ENCODE measurements at regions not wholly inside any gene's neighbourhood (a gene's known extent, or its start where the extent isn't known, plus 50 kb on each side); places are given as distances from the start of the nearest gene placed in this dataset.
A peak's percentile ranks its signal among the peaks of the same experiment; 100 is the strongest.

DNA sequence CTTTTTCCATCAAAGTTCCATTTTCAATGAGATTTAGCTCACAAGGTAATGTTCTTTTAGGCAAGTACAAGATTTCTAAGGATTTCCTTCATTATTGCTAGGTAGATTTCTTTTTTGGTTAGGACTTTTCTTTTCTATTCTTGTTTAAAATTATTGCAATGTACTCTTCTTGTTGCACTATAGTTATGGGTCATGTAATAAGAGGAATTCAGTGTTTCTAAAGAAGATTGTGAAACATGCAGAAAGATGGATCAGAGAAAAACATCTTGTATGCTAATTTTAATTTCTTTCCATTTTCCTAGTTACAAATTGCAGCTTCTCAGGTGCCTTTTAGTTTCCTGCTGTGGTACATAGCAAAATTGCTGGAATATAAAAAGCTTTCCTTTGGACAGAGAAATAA is 56.1 kb downstream of the BTG1 start:
- no peak for DNase-seq

DNA sequence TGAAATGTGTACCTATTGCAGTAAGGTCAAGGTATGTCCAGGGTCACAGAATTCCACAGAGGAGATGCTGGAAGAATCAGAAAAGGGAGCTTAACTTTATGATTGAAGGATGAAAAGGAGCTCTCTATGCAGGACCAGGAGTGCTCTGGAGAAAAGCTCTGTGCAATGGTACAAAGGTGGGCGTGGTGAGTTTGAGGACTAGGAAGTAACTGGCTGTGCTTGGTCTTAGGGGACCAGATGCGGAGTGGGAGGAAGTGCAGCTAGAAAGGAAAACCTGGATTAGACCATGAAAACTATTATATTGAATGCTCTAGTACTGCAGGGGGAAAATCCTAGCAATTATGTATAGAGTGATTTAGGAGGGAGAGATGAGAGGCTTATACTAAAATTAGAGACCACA is 56.8 kb downstream of the BTG1 start:
- no peak for DNase-seq

GRCh38 chr12:92085736-92086040 is 60.0 kb downstream of the BTG1 start:
- no peak for DNase-seq

- DNase-seq: no peak
These were observed 60.5 kb downstream of the BTG1 start for GRCh38 chr12:92085040-92085735.

DNA sequence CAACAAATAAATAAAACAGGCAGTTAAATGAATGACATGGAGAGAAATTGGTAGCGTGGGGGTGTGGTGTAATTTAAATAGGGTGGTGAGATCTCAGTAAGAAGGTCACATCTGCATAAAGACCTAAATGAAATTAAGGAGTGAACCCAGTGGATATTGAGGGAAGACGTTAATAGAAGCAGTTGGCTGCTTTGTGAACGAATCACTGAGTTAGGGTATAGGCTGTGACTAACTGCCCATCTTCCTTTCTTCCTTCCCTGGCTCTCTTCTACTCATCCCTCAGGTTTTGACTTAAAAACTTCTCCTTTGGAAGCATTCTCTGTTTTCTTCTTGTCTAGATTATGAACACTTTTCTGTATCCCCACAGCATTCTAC is 64.7 kb downstream of the BTG1 start:
- DNase-seq: no peak

GRCh38 chr12:92079054-92079385 is 66.6 kb downstream of the BTG1 start:
- no peak for DNase-seq

DNA sequence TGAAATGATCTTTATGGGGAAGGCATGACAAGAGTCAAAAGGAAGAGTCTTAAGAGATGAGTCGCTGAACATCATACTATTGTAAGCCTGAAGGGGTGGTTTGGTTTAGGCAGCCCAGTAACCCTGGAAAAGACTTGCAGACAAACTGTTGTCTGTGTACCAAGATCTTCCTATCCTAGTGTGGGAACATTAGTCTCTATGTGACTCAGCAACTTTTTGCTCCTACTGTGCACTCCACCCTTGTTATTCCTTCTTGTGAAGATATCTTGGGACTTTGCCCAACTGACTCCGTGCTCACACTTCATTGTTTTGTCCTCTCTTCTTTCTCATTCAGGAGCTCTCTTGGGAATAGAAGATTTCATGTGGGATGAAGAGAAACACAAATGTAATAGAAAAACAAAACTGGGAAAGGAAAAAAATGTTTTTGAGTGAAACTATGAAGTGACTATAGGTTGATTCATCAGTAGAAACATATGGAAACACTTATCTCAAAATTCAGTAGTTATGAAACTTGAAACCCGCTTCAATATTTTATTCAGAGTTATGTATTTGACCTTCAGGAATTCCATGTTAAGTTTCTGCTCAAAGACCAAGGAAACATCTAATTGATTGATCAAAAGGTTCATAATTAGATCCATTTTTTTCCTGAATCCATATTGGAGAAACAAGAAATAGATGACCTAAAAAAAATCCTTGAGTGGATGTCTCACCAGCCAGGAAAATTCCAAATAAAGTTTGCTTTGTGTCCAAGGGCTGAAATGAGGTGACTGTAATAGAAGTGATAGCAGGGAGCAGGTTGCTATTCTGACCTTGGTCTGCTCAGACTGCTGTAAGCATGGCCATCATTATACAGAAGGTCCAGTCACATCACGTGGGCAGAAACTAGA is 67.2 kb downstream of the BTG1 start:
- no peak for DNase-seq

DNA sequence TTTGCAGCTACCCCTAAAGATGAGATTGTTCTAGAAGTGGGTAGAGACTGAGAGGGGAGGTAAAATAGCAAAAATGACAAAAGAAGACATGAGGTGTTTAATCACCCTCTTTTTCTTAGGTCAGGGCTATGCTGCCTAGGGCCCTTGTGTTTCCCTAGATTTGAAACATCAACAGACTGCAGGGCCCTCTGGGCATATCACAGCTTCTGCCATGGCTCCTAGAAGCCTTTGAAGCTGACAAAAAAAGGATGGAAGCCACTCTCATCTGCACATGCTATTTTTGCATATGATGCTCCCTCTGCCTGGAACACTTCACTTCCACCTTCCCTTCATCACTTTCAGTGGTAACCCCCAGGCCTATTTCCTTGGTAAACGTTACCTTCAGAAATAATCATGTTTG is 68.1 kb downstream of the BTG1 start:
- no peak for DNase-seq

DNA sequence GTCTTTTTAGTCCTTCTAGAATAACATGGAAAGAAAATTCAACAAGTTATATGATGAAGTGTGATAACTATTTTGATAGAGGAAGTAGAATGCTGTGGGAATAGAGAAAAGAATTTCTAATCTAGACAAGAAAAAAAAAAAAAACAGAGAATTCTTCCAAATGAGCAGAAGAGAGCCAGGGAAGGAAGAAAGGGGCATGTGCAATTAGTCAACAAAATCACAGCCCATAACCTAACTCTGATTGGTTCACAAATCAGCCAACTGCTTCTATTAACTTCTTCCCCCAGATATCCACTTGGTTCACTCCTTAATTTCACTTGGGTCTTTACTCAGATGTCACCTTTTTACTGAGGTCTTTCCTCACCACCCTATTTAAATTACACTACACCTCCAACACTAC is 69.5 kb downstream of the BTG1 start:
- DNase-seq: no peak

DNA sequence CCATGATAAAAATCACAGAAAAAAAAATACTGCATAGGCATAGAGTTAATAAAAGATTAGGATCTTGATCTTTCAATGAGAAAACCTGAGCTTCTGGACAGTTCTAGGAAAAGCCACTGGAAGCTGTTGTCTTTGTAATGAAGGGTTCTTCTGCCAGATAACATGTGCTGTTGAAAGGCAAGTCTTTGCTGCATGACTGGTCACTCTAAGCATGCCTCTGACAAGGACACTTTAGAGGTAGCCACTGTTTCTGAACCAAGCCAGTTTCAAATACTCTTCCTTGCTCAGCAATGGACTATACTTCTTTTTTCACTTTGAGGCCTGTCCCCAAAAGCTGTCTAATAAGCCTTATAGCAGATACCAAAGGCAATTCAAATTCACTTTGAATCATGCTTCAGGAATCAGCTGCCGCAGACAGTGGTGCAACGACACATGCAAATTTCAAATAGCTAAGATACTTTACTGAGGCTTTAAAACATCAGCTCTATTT is 70.2 kb downstream of the BTG1 start:
- DNase-seq: no peak

DNA sequence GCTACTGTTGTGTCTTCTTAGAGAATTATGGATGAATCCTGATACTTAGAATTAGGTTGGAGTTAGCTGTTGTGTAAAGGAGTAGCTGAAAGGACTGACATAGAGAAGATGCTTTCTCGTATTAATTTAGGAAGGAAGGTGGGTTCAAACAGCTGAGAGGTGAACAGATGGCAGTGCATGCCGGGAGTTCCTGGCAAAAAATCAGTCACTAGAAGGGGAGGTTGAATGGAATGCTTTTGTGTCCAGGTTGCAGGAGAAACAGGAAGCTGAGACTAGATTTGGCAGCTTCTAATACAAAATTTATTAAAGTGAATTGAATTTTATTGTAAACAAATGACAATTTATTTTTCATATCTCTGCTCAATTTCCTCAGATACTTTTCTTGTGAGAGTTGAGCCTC is 70.8 kb downstream of the BTG1 start:
- DNase-seq: no peak

- no peak for DNase-seq
These were observed 72.6 kb downstream of the BTG1 start for GRCh38 chr12:92073094-92073493.

GRCh38 chr12:92072112-92072511 is 73.5 kb downstream of the BTG1 start:
- DNase-seq: no peak

DNA sequence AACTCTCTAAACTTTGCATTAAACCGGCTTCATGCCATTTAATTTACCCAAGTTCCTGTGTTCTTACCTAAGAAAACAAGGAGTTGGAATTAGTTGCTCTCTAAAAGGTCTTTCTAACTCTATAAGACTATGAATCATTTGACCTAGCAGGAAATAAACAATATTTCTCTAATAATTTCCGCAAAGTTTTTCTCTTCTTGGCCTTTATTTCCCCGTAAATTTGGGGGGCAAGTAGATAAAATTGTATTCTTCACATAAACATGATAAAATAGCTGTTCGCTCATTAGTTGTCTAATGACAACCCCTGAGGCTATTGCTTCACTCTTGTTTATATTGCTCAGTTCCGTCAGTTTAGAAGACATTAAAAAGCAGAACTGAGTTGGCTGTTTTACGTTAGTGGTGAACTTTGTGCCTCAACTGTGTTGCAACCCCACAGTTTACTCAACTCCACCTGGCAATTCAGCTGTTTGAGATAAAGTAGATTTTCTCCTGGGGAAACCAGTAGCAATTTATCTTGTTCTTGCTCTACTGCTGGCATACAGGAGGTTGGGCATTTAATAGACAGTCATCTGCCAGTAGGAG is 74.7 kb downstream of the BTG1 start:
- no peak for DNase-seq

DNA sequence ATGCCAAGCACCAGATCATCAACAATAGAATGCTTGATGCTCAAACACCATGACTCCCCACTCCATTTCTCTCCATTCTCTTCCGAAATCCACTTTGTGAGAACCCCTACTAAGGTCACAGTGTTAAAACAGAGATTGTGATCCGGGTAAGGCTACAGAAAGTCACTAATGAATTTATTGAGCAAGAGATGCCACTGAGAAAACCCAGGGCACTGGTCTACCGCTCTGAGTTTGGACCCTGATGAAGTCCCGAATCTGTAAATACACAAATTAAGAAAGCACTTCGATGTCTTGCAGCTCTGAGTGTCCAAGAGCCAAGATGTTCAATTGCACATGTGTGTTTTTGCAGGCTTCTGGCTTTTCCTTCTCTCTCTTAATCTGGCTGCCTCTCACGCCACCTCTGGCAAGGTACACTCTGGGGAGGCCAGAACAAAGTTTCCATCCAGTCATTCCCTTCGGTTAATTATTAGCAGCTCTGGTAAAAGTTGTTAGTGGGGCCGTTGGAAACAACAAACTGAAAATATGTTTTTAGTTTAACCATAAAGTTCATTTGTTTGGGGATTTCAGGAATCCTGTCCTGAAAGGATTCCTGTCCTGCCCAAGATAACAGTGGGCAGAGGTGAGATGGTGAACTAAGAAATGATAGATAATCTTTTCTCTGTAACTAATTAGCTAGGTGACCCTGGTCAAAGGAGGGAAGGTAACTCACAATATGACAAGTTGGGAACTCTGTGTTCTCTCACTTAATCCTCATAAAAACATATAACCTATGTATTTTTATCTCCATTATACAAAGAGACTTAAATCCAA is 75.4 kb downstream of the BTG1 start:
- DNase-seq: no peak

DNA sequence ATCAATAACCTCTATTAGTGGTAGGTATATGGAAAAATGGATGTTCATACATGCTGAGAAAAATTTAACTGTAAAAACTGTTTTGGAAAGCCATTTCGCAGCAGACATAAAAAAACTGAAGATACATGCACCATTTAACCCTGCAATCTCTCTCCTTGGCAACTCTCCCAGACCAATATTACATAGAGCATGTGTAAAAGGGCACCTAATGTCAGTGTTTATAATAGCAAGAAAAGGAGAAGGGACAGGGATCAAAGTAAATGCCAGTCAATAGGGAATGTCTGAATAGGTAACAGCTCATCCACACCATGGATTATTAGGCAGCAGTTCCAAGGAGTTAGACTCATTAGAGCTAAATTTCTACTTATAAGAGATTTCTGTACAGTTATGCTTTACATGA is 77.2 kb downstream of the BTG1 start:
- peak; percentile 82 for DNase-seq

GRCh38 chr12:92065639-92066038 is 80.0 kb downstream of the BTG1 start:
- DNase-seq: no peak

DNA sequence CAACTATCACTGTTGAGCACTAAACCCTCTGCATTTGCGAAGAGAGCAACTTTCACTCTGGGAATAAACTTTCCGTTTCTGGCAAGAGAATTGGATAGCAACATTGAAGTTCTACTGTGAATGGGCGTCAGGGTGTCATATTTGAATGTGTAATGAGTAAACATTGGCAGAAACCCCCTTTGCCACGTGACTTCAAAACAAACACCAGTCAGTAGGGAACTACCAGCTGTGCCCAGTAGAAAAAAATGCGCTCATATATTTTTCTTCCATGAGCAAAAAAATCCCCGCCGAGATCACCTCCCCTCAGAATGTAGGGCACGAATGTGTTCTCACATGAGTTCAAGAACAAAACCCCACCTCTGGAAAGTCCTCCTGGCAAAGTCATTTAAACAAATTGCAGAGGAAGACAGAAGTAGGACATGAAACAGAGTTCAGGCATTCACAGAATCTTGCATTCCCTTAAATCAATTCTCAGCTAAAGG is 80.6 kb downstream of the BTG1 start:
- peak; percentile 83 for DNase-seq

DNA sequence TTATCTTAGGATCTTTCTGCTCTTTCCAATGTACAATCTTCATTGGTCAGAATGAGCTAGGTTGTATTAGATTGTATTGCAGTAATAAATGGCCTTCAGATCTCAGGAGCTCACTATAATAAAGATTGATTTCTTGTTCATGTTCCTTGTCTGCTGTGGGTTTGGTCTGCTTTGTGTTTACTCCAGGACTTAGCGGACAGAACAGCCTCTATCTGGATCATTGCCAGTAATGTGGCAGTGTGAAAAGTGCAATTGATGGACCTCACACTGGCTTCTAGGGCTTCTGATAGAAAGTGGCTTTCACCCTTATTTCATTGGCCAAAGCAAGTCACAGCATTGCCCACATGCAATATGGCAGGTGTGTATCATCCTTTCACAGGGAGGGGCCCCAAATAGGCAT is 81.2 kb downstream of the BTG1 start:
- no peak for DNase-seq

- no peak for DNase-seq
These were observed 82.0 kb downstream of the BTG1 start for GRCh38 chr12:92063641-92064040.

DNA sequence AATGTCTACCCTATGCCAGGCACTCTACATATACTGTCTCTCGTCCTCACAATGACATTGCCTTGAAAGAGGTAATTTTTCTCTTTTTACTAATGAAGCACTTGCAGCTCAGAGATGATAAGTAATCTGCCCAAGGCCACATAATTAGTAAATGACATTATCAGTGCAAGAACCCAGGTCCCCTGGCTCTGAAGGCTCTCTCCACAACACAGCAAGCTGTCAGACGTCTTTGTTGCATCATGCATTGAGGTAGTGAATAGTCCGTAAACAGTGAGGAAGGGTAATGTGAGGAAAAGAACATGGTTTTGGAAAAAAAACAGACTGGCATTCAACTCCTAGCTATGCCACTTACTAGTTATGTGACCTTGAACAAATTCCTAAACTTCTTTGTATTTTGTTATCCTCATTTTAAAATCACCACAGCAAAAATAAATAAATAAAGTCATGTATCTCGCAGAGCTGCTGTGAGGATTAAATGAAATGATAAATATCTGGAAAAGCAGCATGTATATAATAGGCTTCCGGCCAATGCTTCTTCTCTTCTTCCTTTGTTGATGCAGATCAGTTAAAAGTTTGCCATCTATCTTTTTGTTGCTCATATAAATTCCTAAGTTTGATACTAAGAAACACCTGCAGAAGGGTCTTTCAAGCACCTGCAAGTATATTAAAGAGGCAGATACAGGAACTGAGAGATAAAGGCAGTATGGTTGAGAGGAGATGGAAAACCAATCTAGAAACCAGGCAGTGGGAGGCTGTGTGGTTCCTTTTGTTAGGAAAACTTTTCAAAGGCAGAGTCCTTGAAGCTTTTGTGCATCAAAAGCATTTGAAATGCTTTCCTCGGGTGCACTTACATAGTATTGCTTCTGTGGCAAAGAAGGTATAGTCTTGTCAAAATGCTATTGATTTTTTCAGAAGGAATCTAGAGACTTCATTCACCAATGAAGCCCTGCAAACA is 82.8 kb downstream of the BTG1 start:
- DNase-seq: no peak

- DNase-seq: no peak
These were observed 84.6 kb downstream of the BTG1 start for GRCh38 chr12:92061061-92061460.
